Stimulated activated CD4-positive, alpha-beta T cell treated with anti-CD3 and anti-CD28 coated beads, Interleukin-4, amount 100 ng/mL, for 4 hours (primary cell): ENCODE measurements at regions not wholly inside any gene's neighbourhood (a gene's known extent, or its start where the extent isn't known, plus 50 kb on each side); places are given as distances from the start of the nearest gene placed in this dataset.
A peak's percentile ranks its signal among the peaks of the same experiment; 100 is the strongest.

ENCODE experiments used
- DNase-seq, 2 experiments: peaks; one replicate each; pipeline ENCODE4 v3.0.0-alpha.2; 2020

DNA sequence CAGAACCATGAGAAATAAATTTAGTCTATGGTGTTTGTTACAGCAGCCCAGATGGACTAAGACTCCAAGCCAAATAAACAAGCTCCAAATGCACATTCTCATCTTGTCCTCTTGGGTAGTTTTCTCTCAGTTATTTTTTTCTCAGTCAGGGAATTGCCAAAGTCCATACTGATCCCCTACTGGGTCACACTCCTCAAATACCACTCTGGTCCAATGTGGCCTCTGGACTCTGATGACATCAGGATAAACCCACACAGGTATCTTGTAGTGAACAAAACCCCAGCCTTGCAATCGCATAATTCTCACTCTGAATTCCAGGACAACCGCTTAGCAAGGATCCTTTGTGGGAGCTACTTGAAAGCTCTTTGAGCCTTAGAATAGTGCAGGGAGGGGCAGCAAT lies 248.4 kb upstream of the JUN start:
- DNase-seq: no peak

- DNase-seq: no peak
Measured at GRCh38 chr1:59033761-59034160, 249.9 kb upstream of the JUN start.

DNA sequence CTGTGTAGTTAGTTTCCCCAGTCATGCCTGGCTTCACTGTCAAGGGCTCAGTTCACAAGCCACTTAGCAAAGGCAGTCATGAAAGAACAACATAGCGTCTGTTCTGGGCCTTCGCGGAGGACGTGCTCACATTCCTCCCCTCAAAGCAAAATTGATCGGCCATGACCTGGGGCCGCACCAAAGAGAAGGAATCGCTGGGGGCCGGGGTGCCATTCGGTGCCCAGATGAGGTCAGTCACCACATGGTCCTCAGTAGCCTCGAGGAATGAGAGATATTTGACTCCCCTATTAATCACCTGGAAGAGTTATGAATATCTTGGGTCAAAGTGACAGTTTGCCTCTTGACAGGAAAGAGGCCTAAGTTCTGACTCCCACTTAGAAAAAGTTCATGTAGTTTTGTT lies 251.1 kb upstream of the JUN start:
- DNase-seq: no peak

- DNase-seq: no peak
Measured at GRCh38 chr1:59039551-59039950, 255.7 kb upstream of the JUN start.

GRCh38 chr1:59040486-59040885 lies 256.4 kb upstream of the FGGY start:
- no peak for DNase-seq

GRCh38 chr1:59041646-59042277 lies 255.1 kb upstream of the FGGY start:
- DNase-seq: no peak

DNA sequence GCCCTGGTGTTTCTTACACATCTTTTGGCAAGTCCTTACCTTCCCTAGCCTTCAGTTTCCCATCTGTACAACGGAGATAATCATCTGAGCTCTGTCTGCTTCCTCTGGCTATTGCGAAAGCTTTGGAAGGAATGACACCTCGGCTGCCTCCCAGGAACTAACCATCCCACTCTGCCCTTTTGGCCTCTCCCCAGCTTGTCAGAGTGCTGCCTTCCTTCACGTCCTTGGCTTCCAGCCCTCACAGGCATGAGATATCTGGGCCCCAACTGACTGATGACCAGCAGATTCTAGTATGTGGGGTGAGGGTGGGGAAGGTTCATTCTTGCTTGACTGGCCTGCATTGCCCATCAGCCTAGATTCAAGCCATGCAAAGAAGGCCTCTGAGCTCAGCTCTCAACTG lies 253.1 kb upstream of the FGGY start:
- DNase-seq: no peak

DNA sequence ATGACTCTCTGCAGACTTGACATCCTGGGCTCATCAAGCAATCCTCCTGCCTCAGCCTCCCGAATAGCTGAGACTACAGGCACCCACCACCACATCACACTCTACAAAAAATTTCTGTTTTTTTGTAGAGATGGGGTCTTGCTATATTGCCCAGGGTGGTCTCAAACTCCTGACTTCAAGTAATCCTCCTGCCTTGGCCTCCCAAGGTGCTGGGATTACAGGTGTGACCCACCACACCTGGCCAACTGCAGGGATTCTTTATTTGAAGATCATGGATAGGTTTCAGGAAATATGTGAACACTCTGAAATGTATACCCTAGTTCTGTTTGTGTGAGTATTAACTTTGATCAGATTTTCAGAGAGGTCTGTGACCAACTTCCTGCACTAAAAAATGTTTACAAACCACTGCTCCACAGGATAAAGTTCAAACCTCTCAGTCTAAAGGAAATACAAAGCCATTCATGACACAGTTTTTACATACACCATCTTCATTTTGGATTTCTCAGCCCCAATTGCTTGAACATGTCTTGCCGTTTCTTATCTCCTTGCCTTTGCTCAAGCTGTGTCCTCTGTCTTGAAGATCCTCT lies 252.3 kb upstream of the FGGY start:
- no peak for DNase-seq

- DNase-seq: no peak
Measured at GRCh38 chr1:59045137-59045536, 251.8 kb upstream of the FGGY start.

DNA sequence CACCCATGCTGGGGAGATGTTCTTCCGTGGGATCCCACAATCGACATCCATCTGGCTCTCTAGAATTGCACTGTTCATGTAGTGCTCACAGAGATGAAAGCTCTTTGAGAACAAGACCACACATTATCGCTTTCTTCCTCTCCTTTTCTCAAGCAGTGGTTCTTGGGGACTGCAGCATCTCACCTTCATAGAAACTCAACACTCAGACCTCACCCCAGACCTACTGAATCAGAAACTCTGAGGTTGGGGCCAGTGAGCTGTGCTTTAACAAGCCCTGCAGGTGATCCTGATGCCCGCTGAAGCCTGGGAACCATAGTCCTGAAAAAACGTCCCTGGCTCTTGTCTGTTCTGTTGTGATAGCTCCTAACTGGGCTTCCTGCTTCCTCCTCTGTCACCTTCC lies 251.3 kb upstream of the FGGY start:
- no peak for DNase-seq

- DNase-seq: no peak
Measured at GRCh38 chr1:59046134-59046533, 250.8 kb upstream of the FGGY start.

DNA sequence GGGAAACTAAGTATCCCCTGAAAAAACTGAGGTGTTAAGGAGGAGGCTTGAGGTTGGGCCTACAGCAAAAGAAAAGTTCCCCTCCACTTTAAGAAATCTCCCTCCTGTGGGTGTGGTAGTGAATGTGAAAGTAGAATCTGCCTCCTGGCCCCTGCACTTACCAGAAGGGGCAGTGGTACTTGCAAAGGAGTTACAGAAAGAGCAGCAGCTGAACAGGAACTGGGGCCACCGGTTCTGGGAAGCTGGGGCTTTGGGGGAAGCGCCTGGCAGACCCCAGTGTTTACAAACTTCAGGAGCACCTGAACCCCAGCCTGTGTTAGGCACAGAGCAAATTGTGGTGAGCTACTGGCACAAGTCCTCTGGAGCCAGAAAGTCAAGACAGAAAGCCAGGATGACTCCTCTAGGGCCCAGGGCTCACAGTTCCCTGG lies 250.2 kb upstream of the FGGY start:
- peak in 1 of 2 experiments; percentile 12 for DNase-seq

DNA sequence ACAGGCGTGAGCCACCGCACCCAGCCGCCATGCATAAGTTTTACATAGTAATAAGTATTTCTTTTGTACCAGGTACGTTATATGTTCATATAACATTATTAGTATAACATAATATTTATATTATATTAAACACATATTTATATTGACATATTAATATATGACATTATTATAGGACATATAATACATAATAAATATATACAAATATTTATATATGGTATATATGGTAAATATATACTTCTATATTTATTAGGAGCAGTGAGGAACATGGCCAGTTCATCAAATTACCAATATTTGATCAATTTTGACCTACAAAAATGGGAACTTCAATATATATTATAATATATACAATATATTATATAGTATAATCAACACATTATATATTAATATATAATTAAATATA lies 245.9 kb upstream of the FGGY start:
- DNase-seq: no peak

- no peak for DNase-seq
Measured at GRCh38 chr1:59052166-59052590, 244.7 kb upstream of the FGGY start.

DNA sequence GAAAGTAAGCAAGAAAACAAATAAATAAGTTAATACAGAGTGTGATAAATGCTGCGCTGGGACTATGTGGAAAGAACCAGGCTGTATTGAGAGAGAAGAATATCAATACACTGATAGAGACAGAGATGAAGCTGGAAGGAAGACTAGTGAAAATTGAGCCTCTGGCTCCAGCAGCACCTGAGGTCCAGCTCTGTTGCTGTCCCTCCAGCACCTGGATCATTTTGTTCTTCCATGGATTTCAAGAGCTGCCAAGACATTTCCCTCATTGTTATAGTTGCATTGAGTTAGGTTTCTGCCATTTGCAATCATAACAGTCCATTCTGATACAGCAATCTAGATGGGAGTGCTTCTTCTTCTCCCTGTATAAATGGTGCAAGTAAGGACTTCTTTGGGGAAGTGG lies 242.7 kb upstream of the FGGY start:
- DNase-seq: no peak

GRCh38 chr1:59055908-59056719 lies 240.8 kb upstream of the FGGY start:
- DNase-seq: no peak

- no peak for DNase-seq
Measured at GRCh38 chr1:59057211-59057694, 239.6 kb upstream of the FGGY start.

DNA sequence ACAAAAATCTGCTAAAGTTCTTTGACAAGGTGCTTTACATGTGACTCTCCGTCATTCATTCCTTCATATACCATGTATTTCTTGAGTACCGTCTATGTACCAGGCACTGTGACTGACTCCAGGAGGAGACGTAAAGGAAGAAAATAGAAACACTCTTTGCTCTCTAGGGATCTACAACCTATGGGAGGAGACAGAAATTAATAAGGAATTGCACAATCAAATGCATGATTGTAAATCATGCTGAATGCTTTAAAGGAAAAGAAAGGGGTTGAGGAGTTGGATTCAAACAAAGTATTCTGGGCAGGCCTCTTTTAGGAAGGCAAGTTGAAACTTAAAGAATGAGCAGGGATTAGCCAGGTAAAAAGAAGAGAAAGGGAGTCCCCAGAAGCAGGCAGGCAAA lies 239.1 kb upstream of the FGGY start:
- no peak for DNase-seq

DNA sequence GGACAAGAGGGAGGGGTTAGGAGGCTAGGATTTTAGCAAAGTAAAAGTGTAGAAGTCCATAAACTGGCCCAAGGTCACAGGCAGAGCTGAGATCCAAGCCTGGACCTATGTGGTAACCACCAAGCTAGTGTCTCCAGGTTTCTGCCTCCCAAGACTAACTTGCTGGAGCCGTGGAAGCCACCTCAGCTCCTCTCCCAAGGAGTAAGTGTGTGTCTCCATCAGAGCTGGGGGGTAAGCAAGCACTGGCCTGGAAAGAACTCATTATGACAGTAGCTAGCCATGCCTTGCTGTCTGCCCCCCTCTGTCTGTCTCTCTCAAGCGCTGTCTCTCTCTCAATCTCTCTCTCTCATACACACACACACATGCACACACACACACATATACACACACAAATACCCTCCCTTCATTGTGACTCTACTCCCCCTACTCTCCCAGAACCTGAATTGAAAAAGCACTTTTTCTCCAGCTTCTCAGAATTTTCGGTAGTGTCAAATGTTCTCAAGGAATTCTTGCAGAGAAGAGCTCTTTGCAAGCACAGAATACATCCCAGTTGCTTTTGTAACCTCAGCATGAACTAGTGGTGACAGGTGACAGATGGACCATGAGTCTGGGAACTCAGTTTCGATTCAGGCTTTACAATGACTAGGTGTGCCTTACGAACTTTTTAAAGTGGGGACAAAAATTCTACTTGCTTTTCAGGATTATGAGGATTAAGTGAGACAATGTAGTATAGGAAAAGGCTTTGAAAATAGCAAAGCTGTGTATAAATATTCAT lies 238.0 kb upstream of the FGGY start:
- DNase-seq: no peak

GRCh38 chr1:59061876-59062275 lies 235.0 kb upstream of the FGGY start:
- no peak for DNase-seq

DNA sequence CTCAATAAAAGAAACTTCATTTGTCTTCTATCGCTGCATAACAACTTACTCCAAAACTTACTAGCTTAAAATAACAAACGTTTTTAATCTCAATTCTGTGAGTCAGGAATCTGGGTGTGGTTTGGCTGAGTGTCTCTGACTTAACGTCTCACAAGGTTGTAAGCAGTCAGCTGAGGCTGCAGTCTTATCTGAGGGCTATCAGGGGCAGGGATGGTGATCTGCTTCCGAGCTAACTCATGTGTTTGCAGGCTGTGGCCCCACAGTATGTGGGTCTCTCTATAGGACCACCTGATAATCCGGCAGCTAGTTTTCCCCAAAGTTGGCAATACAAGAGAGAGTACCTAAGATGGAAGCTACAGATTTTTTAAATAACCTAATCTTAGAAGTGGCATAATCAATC lies 234.2 kb upstream of the FGGY start:
- no peak for DNase-seq

DNA sequence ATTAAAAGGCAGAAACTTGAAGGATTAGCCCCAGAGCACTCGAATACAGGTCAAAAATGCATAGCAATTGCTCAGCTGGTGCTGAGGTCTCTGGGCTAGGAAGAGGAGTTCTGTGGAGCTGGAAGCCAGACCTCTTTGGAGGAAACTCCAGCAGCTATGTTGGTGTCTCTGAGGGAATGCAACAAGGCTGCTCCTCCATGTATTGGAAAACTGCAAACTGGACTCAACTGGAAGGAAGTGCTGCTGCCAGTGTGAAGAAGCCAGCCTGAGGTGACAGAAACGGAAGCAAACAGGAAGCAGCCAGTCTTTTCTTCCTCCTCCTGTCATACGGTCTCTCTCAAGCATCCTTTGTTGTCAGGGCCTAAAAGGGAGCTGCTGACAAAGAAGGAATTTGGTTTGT lies 233.4 kb upstream of the FGGY start:
- no peak for DNase-seq

DNA sequence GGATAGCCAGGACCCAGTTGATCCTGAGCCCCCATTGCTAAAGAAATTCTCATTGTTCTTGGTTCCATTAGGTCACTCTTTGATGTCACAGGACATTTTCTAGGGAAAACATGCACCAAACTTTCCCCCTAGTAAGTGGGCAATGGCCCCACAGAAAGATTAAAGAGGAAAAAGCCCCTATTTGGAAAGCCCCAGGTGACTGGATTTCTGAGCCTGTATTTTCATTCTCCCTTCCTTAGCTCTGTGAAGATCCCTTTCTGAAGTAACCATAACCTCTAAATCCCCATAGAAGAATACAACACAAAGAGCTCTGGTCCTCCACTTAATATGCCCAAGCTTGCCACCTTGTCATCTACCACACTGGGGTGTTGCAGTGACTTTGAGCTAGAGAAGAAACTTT lies 232.3 kb upstream of the FGGY start:
- DNase-seq: no peak
